Muscle layer of duodenum (tissue), 2 donors: ENCODE measurements at regions not wholly inside any gene's neighbourhood (a gene's known extent, or its start where the extent isn't known, plus 50 kb on each side); places are given as distances from the start of the nearest gene placed in this dataset.

Source experiments
- H3K27ac ChIP-seq: one replicate; pipeline ENCODE4 v1.7.0; 2013; ENCODE audit warnings: mild to moderate bottlenecking, low read length
- H3K27me3 ChIP-seq: one replicate; pipeline ENCODE4 v1.7.0; 2013; ENCODE audit warnings: low read depth, mild to moderate bottlenecking, control low read depth, low read length
- H3K36me3 ChIP-seq, 2 donors: one replicate each; pipeline ENCODE4 v1.7.0; 2013; ENCODE audit warnings: low read length in 2 of 2, control low read depth in 1 of 2, mild to moderate bottlenecking in 1 of 2; ENCODE audit not compliant: insufficient read depth in 2 of 2, control insufficient read depth in 1 of 2
- H3K4me1 ChIP-seq, 2 donors: one replicate each; pipeline ENCODE4 v1.7.0; 2013; ENCODE audit warnings: low read length in 2 of 2, mild to moderate bottlenecking in 2 of 2, control low read depth in 1 of 2, moderate library complexity in 1 of 2; ENCODE audit not compliant: insufficient read depth in 2 of 2, control insufficient read depth in 1 of 2
- H3K4me3 ChIP-seq, 2 donors: one replicate each; pipeline ENCODE4 v1.7.0; 2013; ENCODE audit warnings: low read length in 2 of 2, low read depth in 1 of 2, mild to moderate bottlenecking in 1 of 2
- H3K9me3 ChIP-seq, 2 donors: one replicate each; pipeline ENCODE4 v1.7.0; 2013; ENCODE audit warnings: low read length in 2 of 2, control low read depth in 1 of 2, mild to moderate bottlenecking in 1 of 2; ENCODE audit not compliant: control insufficient read depth in 1 of 2
- donor health status: healthy.

GRCh38 chr11:92829121-92829520, 140.3 kb upstream of the MTNR1B start:
- Histone ChIP-seq H3K4me3 (no peak overlapping the region), H3K27ac (no peak overlapping the region), H3K9me3 (no peaks in the 10 kb centered on the region), H3K36me3 (no peaks in the 10 kb centered on the region), H3K27me3 (no peaks in the 10 kb centered on the region), H3K4me1 (peaks cover 0 to 5% of the 10 kb centered on the region in 2 donors)

DNA sequence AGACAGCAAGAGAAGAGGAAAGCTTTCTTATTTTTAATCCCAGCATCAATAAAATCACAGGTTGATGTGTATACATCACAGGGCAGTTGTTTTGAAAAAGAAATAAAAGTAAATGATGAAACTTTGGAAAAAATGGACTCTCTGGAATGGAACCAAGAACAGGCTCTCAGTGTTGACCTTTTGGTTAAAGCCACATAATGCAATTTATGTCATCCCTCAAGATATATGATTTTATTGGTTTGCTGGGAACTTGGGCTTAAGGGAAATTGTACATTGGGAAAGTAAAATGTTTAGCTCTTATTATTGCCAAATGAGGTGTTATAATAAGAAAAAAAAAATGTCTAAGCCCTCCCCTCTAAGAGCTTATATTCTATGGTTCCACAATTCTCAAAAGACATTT, 139.8 kb upstream of the MTNR1B start:
- no peak overlapping the region for H3K27ac ChIP-seq
- H3K27me3 ChIP-seq = no peaks in the 10 kb centered on the region
- H3K4me1 ChIP-seq = peaks cover 0 to 5% of the 10 kb centered on the region in 2 donors
- no peaks in the 10 kb centered on the region for H3K36me3 ChIP-seq
- H3K4me3 ChIP-seq = no peak overlapping the region
- no peaks in the 10 kb centered on the region for H3K9me3 ChIP-seq

DNA sequence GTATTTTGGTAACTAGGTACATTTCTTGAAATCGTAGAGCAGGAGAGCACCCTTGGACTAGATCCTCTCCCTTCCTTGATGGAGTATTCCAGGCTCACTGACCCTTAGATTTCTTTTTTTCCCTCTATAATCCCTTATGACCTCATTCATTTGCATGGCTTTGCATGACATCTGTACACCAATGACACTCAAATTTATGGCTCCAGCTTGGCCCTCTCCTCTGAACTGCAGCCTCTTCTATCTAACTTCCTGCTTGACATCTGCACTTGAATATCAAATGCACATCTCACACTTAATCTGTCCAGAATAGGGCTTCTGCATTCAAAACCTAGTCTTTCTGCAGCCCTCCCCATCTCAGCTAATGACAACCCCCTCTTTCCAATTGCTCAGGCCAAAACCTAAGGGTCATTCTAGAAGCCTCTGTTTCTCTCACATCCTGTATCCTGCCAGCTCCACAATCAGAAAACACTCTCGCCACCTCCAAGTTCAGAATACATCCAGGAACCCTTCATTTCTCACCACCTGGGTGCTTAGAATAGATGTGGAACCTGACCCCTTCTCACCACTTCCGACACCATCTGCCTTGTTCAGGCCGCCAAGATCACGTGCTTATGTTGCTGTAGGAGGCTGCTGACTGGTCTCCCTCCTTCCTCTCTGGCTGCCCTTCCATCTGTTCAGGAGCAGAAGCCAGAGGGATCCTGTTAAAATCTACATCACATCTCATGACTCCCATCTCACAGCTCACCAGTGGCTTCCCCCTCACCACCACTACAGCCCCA, 138.9 kb upstream of the MTNR1B start:
- H3K4me3 ChIP-seq = no peak overlapping the region
- no peak overlapping the region for H3K27ac ChIP-seq
- H3K36me3 ChIP-seq = no peaks in the 10 kb centered on the region
- peaks cover 0 to 5% of the 10 kb centered on the region in 2 donors for H3K4me1 ChIP-seq
- no peaks in the 10 kb centered on the region for H3K27me3 ChIP-seq
- no peaks in the 10 kb centered on the region for H3K9me3 ChIP-seq

- H3K9me3 ChIP-seq = no peaks in the 10 kb centered on the region
Observed at GRCh38 chr11:92834296-92835020, 135.0 kb upstream of the MTNR1B start.

DNA sequence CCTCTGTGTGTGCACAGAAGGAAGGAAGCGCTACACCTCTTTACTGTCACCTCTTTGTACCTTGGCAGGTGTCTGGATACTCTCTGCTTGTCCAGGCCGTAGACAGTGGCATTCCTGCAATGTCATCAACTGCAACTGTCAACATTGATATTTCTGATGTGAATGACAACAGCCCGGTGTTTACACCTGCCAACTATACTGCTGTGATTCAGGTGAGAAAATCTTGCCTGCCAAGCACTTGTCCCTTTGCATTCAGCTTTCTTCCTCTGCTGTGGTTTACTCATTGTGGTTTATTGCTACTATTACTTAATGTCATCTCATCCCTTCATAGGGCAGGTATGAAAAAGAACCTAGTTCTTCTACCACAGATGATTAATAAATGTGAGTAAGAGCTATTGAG, 131.9 kb upstream of the MTNR1B start:
- Histone ChIP-seq H3K27me3 (no peaks in the 10 kb centered on the region), H3K4me1 (no peaks in the 10 kb centered on the region), H3K4me3 (no peak overlapping the region), H3K9me3 (no peaks in the 10 kb centered on the region), H3K27ac (no peak overlapping the region), H3K36me3 (no peaks in the 10 kb centered on the region)

More at GRCh38 chr11:92834296-92835020, 135.0 kb upstream of the MTNR1B start:
- Histone ChIP-seq H3K27ac (no peak overlapping the region), H3K4me1 (no peaks in the 10 kb centered on the region), H3K36me3 (no peaks in the 10 kb centered on the region), H3K27me3 (no peaks in the 10 kb centered on the region), H3K4me3 (no peak overlapping the region)

DNA sequence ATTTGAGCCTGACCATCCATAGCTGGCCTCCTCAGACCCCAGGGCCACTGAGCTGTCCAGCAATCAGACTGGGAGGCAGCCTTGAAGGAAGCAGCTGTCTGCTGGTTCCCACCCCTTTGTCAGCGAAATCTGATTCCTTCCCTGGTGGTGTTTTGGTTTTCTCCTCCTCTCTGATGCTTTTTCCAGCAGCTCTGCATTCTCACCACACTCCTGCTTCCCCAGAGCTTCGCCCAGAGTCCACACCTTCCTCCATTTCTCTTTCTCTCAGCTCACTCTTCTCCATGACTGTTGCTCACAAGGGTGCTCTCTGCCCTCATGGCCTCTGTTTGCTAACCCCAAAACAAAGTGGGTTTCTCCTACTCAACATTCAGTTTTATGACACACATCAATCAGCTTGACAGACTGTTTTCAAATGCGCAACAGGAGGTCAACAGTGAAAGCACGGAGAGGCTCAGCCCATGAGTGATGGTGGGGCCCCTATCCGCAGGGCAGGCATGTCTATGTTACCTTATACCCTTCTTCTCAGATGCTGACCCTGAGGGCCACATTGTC, 130.6 kb upstream of the MTNR1B start:
- Histone ChIP-seq H3K4me3 (no peak overlapping the region), H3K4me1 (no peaks in the 10 kb centered on the region)

DNA sequence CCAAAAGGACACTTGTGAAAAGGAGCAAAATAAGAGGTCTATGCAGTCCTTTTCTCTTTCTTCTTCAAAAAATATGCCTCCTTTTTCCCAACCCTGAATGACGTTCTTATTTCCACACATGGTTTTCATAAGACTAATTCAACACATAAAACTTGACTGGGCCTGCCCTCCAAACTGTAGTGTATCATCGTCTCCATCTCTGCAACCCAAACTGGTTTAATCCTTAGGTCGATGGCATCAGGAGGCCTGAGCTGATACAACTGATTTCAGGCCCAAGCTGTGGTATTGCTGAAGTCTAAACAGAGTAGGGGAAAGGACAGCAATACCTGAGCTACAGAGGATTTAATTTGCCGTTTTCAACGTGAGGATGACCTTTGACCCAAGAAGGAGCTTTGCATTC, 130.0 kb upstream of the MTNR1B start:
- Histone ChIP-seq H3K4me3 (no peak overlapping the region), H3K9me3 (no peaks in the 10 kb centered on the region), H3K27me3 (no peaks in the 10 kb centered on the region), H3K27ac (no peak overlapping the region), H3K4me1 (no peaks in the 10 kb centered on the region), H3K36me3 (no peaks in the 10 kb centered on the region)

More for the DNA sequence above, 130.6 kb upstream of the MTNR1B start:
- H3K27me3 ChIP-seq = no peaks in the 10 kb centered on the region
- no peaks in the 10 kb centered on the region for H3K36me3 ChIP-seq
- H3K9me3 ChIP-seq = no peaks in the 10 kb centered on the region
- no peak overlapping the region for H3K27ac ChIP-seq

DNA sequence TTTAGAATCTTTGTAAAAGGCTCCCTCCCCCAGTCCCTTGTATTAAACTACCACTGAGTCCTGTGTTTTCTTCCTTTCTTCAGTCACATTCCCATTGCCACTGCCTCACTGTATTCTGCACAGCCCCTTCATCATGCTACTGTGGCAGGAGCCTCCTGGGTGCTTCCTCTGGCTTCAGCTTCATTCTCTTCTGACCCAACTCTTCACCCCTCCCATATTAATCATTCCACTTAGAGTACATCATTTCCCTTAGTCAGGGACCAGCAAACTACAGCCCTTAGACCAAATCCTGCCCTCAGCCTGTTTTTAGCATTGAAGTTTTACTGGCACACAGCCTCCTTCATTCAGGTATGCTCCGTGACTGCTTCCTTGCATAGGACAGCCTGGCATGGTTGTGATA, 127.7 kb upstream of the MTNR1B start:
- H3K9me3 ChIP-seq = no peaks in the 10 kb centered on the region
- H3K27me3 ChIP-seq = no peaks in the 10 kb centered on the region
- no peak overlapping the region for H3K4me3 ChIP-seq
- H3K27ac ChIP-seq = no peak overlapping the region
- no peaks in the 10 kb centered on the region for H3K4me1 ChIP-seq
- no peaks in the 10 kb centered on the region for H3K36me3 ChIP-seq

DNA sequence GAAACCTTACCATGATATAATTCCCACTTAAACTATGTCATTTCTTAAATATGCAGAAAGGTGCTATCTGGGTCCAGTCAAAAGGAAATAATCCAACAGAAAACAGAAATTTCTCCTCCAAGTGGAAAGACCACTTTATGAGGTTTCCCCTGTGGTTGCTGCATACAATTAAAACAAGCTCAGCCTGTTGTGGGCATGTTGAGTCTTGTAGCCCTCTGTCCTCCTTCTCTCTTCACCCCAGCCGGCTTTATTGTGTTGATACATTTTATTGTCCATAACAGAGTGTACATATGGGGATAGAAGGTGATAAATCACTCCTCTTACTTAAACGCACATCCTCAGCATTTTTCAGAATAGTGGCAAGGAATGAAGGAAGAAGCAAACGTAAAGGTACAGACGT, 126.0 kb upstream of the MTNR1B start:
- Histone ChIP-seq H3K9me3 (no peaks in the 10 kb centered on the region), H3K4me1 (no peaks in the 10 kb centered on the region), H3K4me3 (no peak overlapping the region), H3K27me3 (no peaks in the 10 kb centered on the region), H3K36me3 (no peaks in the 10 kb centered on the region), H3K27ac (no peak overlapping the region)

DNA sequence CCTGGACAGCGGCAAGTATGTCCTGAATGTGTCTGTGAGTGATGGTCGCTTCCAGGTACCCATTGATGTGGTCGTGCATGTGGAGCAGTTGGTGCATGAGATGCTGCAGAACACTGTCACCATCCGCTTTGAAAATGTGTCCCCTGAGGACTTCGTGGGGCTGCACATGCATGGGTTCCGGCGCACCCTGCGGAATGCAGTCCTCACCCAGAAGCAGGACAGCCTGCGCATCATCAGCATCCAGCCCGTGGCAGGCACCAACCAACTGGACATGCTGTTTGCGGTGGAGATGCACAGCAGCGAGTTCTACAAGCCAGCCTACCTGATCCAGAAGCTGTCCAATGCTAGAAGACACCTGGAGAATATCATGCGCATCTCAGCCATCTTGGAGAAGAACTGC, 125.3 kb upstream of the MTNR1B start:
- no peaks in the 10 kb centered on the region for H3K27me3 ChIP-seq
- no peaks in the 10 kb centered on the region for H3K4me1 ChIP-seq
- no peaks in the 10 kb centered on the region for H3K36me3 ChIP-seq
- no peak overlapping the region for H3K4me3 ChIP-seq
- no peaks in the 10 kb centered on the region for H3K9me3 ChIP-seq
- H3K27ac ChIP-seq = no peak overlapping the region

DNA sequence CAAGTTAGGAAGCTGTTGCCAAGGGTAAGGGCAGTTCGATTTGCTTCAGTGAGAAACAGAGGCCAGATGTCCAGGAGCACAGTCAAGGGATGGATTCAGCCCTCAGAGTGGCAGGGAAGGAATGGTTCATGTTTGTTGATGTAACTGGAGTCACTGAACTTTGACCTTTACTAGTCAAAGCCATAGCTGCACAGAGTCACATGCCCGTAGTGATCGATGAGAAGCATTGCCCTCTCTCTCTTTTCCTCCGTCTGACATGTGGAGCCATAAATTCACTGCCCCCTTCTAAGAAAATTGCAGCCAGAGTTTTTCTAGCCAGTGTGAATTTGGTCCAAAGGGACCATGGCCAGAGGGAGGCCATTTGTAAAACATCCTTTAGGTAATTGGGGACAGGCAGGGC, 124.1 kb upstream of the MTNR1B start:
- Histone ChIP-seq H3K36me3 (no peaks in the 10 kb centered on the region), H3K4me3 (no peak overlapping the region), H3K9me3 (no peaks in the 10 kb centered on the region), H3K27ac (no peak overlapping the region), H3K4me1 (no peaks in the 10 kb centered on the region), H3K27me3 (no peaks in the 10 kb centered on the region)
